ENCODE measurements at regions not wholly inside any gene's neighbourhood (a gene's known extent, or its start where the extent isn't known, plus 50 kb on each side); places are given as distances from the start of the nearest gene placed in this dataset.

DNA sequence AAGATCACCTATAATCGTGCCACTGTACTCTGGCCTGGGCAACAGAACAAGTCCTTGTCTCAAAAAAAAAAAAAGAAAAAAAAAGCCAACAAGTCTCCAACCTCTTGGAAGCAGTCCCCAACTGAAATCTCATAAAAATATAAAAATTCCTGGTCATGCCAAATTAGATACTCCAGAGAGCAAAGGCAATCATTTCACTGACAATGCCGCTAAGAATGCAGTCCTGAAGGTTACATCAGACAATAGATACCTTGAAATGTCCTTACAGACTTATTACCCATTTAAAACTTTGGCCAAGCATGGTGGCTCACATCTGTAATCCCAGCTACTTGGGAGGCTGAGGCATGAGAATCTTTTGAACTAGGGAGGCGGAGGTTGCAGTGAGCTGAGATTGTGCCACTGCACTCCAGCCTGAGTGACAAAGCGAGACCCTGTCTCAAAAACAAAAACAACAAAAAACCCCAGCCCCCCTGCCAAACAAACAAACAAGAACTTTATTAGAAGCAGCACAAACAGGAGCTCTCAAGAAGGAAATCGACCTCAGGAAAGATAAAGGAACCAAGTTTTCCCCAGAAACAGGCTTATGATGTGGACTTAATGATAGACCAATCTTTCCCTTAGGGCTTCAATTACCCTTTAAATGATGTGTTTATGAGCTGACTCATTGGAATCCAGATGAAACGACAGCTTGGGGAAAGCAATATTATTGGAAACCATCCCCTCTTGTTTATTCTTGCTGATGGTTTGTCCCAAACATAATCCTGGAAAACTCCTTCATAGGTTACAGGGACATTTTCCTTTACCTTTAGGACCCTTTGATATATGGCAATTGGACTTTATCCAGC, 53.1 kb upstream of the XCR1 start:
- peaks cover 36% of the 10 kb centered on the region for H3K4me1 Mint-ChIP-seq
- H3K27me3 Mint-ChIP-seq = peaks cover 18% of the 10 kb centered on the region
- no peaks in the 10 kb centered on the region for H3K36me3 Mint-ChIP-seq (ENCODE audit: low read depth)
- H3K4me3 Mint-ChIP-seq = no peak overlapping the region
- H3K9me3 Mint-ChIP-seq = no peaks in the 10 kb centered on the region
- no peak for DNase-seq
- peak overlapping the region; percentile 54 for H3K27ac Mint-ChIP-seq
- intact Hi-C loops (cut with micrococcal nuclease) = no loop called here

- H3K4me1 Mint-ChIP-seq = peaks cover 35% of the 10 kb centered on the region
- intact Hi-C loops (cut with micrococcal nuclease) = loop anchor here (1.0 to 5.0 kb wide), 5 partner anchors 136 to 567 kb away; partner anchors contain the start of gene CXCR6
- peaks cover 18% of the 10 kb centered on the region for H3K27me3 Mint-ChIP-seq
- peak; percentile 97 for DNase-seq
- H3K4me3 Mint-ChIP-seq = peak overlapping the region; percentile 51
- no peak overlapping the region for H3K27ac Mint-ChIP-seq
- no peaks in the 10 kb centered on the region for H3K9me3 Mint-ChIP-seq
- H3K36me3 Mint-ChIP-seq (ENCODE audit: low read depth) = no peaks in the 10 kb centered on the region
Measured at GRCh38 chr3:46078712-46079400, 51.6 kb upstream of the XCR1 start.

All from activated CD4-positive, alpha-beta T cell treated with anti-CD3 and anti-CD28 coated beads, Interleukin-2, amount 10 ng/mL, durations not matched to agents 24 days and 14 days (primary cell).